HEK293 (cell line): ENCODE measurements at regions not wholly inside any gene's neighbourhood (a gene's known extent, or its start where the extent isn't known, plus 50 kb on each side); places are given as distances from the start of the nearest gene placed in this dataset.

Source experiments
- CTCF ChIA-PET: fragments of 350-600 bp; formaldehyde crosslinking; extraction: SDS; loops from one replicate; lab custom pipeline; 2021; ENCODE audit warnings: antibody characterized with exemption; lab: Yijun Ruan, JAX
- POLR2A ChIA-PET: fragments of 300-600 bp; formaldehyde crosslinking; extraction: SDS; loops from one replicate; lab custom pipeline; 2020; ENCODE audit warnings: antibody characterized with exemption, inconsistent platforms; lab: Yijun Ruan, JAX
- H3K27ac ChIP-seq: fragments of 200-500 bp; sonication (Bioruptor generic); 2 replicates; pipeline ENCODE4 v1.5.1; 2014; ENCODE audit warnings: low read depth, low read length, control low read depth, inconsistent platforms; ENCODE audit errors: extremely low read depth
- H3K36me3 ChIP-seq, 2 experiments: fragments of 200-500 bp in 1 of 2; sonication (Bioruptor generic) in 1 of 2; 1 replicate in 1 of 2; 2 replicates in 1 of 2; pipeline ENCODE4 v1.5.1; 2014 to 2017; ENCODE audit warnings: inconsistent platforms in 2 of 2, low read length in 2 of 2; ENCODE audit not compliant: control insufficient read depth in 2 of 2, insufficient read depth in 1 of 2
- H3K4me1 ChIP-seq: fragments of 200-500 bp; sonication (Bioruptor generic); 2 replicates; pipeline ENCODE4 v1.5.1; 2014; ENCODE audit warnings: mild to moderate bottlenecking, low read length, inconsistent platforms; ENCODE audit not compliant: control insufficient read depth, insufficient read depth
- H3K4me3 ChIP-seq: 2 replicates; pipeline ENCODE4 v1.5.1; 2011; ENCODE audit warnings: low read depth, mild to moderate bottlenecking, control low read depth, low read length, moderate library complexity
- H3K9me3 ChIP-seq: fragments of 200-500 bp; sonication (Bioruptor generic); 2 replicates; pipeline ENCODE4 v1.5.1; 2014; ENCODE audit warnings: low read depth, low read length, inconsistent platforms; ENCODE audit not compliant: control insufficient read depth, insufficient read depth
- BCL11A ChIP-seq: fragments of 450-650 bp; formaldehyde crosslinking; IDR thresholded peaks from 2 replicates; pipeline ENCODE4 v1.5.1; 2016; ENCODE audit warnings: low read depth, missing biosample characterization, missing genetic modification characterization
- PRDM10 ChIP-seq: fragments of 450-650 bp; formaldehyde crosslinking; IDR thresholded peaks from 2 replicates; pipeline ENCODE4 v1.5.1; 2016; ENCODE audit warnings: missing biosample characterization, missing genetic modification characterization
- SETDB1 ChIP-seq: IDR thresholded peaks from one replicate; pipeline ENCODE4 v1.6.1; 2017; ENCODE audit warnings: mild to moderate bottlenecking, low read length, moderate library complexity, mixed read lengths; ENCODE audit not compliant: insufficient read length
- ZBTB20 ChIP-seq: fragments of 450-650 bp; formaldehyde crosslinking; IDR thresholded peaks from 2 replicates; pipeline ENCODE4 v1.5.1; 2016; ENCODE audit warnings: missing biosample characterization, missing genetic modification characterization
- ZBTB6 ChIP-seq: fragments of 450-650 bp; formaldehyde crosslinking; IDR thresholded peaks from 2 replicates; pipeline ENCODE4 v1.5.1; 2017; ENCODE audit warnings: missing biosample characterization, missing genetic modification characterization
- ZNF155 ChIP-seq: fragments of 450-650 bp; formaldehyde crosslinking; IDR thresholded peaks from 2 replicates; pipeline ENCODE4 v1.5.1; 2016; ENCODE audit warnings: missing biosample characterization, missing genetic modification characterization
- ZNF211 ChIP-seq: fragments of 450-650 bp; formaldehyde crosslinking; IDR thresholded peaks from 2 replicates; pipeline ENCODE4 v1.5.1; 2016; ENCODE audit warnings: low read depth, missing biosample characterization, missing genetic modification characterization
- ZNF280D ChIP-seq: fragments of 450-650 bp; formaldehyde crosslinking; IDR thresholded peaks from 2 replicates; pipeline ENCODE4 v1.5.1; 2016; ENCODE audit warnings: missing biosample characterization, missing genetic modification characterization
- ZNF449 ChIP-seq: fragments of 450-650 bp; formaldehyde crosslinking; IDR thresholded peaks from 2 replicates; pipeline ENCODE4 v1.5.1; 2017; ENCODE audit warnings: missing biosample characterization, mild to moderate bottlenecking, missing genetic modification characterization, moderate library complexity
- ZNF692 ChIP-seq: fragments of 450-650 bp; formaldehyde crosslinking; IDR thresholded peaks from 2 replicates; pipeline ENCODE4 v1.5.1; 2016; ENCODE audit warnings: missing biosample characterization, missing genetic modification characterization

GRCh38 chr18:27447451-27447881, 262.4 kb upstream of the CHST9 start (continued):
- TF ChIP-seq PRDM10 (tag by site-specific recombination) (no peak), ZNF280D (tag by site-specific recombination) (no peak), BCL11A (no peak)

GRCh38 chr18:27430595-27430994, 245.5 kb upstream of the CHST9 start:
- ChIA-PET POLR2A (no interaction called here), CTCF (interaction anchor here (0.6 kb wide), 1 partner anchor 36 kb away, joined by 4 read pairs; no protein-coding TSS in a partner anchor)
- TF ChIP-seq ZNF449 (tag by site-specific recombination), result no peak
- peak; percentile 90 for TF ChIP-seq SETDB1
- no peaks in the 10 kb centered on the region for H3K36me3 ChIP-seq
- no peak overlapping the region for H3K27ac ChIP-seq
- no peaks in the 10 kb centered on the region for H3K4me1 ChIP-seq
- no peak overlapping the region for H3K4me3 ChIP-seq
- no peaks in the 10 kb centered on the region for H3K9me3 ChIP-seq

GRCh38 chr18:27428716-27429475, 243.8 kb upstream of the CHST9 start:
- ChIA-PET CTCF (interaction anchor here (0.6 to 0.8 kb wide), 2 partner anchors 61 to 122 kb away, joined by 3 to 4 read pairs; no protein-coding TSS in a partner anchor), POLR2A (no interaction called here)
- TF ChIP-seq ZNF211 (tag by site-specific recombination), result no peak
- TF ChIP-seq ZNF692, result no peak
- TF ChIP-seq ZBTB20, result no peak
- no peak for TF ChIP-seq ZNF155
- no peak for TF ChIP-seq ZBTB6
- Histone ChIP-seq H3K36me3 (no peaks in the 10 kb centered on the region), H3K4me1 (no peaks in the 10 kb centered on the region), H3K4me3 (no peak overlapping the region), H3K27ac (no peak overlapping the region), H3K9me3 (no peaks in the 10 kb centered on the region)
